Neural cell (in vitro differentiated cells): ENCODE measurements at regions not wholly inside any gene's neighbourhood (a gene's known extent, or its start where the extent isn't known, plus 50 kb on each side); places are given as distances from the start of the nearest gene placed in this dataset.

Experiments
- H2AFZ ChIP-seq: fragments of 200-600, 300-800 bp; sonication (generic), shearing (Covaris generic); 2 replicates; pipeline ENCODE4 v1.6.0; 2014; ENCODE audit warnings: low read depth, mild to moderate bottlenecking, antibody characterized with exemption, low read length, moderate library complexity
- H3F3A ChIP-seq: fragments of 200-600 bp; shearing (Covaris generic); 2 replicates; pipeline ENCODE4 v1.6.1; 2016; ENCODE audit warnings: mild to moderate bottlenecking, moderate library complexity, mixed read lengths, antibody characterized with exemption, low read length; ENCODE audit not compliant: insufficient read depth, poor library complexity, severe bottlenecking
- H3K27ac ChIP-seq: fragments of 200-600, 300-800 bp; sonication (generic), shearing (Covaris generic); 2 replicates; pipeline ENCODE4 v1.5.1; 2014; ENCODE audit warnings: mild to moderate bottlenecking, low read length, moderate library complexity
- H3K27me3 ChIP-seq: fragments of 300-800, 200-600 bp; sonication (generic), shearing (Covaris generic); 2 replicates; pipeline ENCODE4 v1.6.0; 2014; ENCODE audit warnings: mild to moderate bottlenecking, low read depth, low read length, moderate library complexity; ENCODE audit not compliant: insufficient read depth
- H3K36me3 ChIP-seq: fragments of 300-800, 200-600 bp; sonication (generic), shearing (Covaris generic); 2 replicates; pipeline ENCODE4 v1.5.1; 2014; ENCODE audit warnings: mild to moderate bottlenecking, antibody characterized with exemption, low read length, moderate library complexity; ENCODE audit not compliant: insufficient read depth
- H3K4me2 ChIP-seq: fragments of 300-800, 200-600 bp; sonication (generic), shearing (Covaris generic); 2 replicates; pipeline ENCODE4 v1.6.0; 2014; ENCODE audit warnings: mild to moderate bottlenecking, low read length
- H3K4me3 ChIP-seq: fragments of 300-800, 200-600 bp; sonication (generic), shearing (Covaris generic); 2 replicates; pipeline ENCODE4 v1.5.1; 2014; ENCODE audit warnings: mild to moderate bottlenecking, low read length, moderate library complexity
- H3K79me2 ChIP-seq: fragments of 200-600 bp; shearing (Covaris generic); replicated peaks from 2 replicates; pipeline ENCODE4 v1.6.0; 2014; ENCODE audit warnings: mild to moderate bottlenecking, low read length, moderate library complexity; ENCODE audit not compliant: insufficient read depth
- H3K9ac ChIP-seq: fragments of 300-800, 200-600 bp; sonication (generic), shearing (Covaris generic); 2 replicates; pipeline ENCODE4 v1.6.1; 2016; ENCODE audit warnings: mild to moderate bottlenecking, low read length, mixed read lengths
- H3K9me2 ChIP-seq: fragments of 200-600 bp; shearing (Covaris generic); 2 replicates; pipeline ENCODE4 v1.6.1; 2016; ENCODE audit warnings: mild to moderate bottlenecking, low read length, mixed read lengths; ENCODE audit not compliant: insufficient read depth
- H3K9me3 ChIP-seq: fragments of 200-600, 300-800 bp; sonication (generic), shearing (Covaris generic); 2 replicates; pipeline ENCODE4 v1.6.1; 2016; ENCODE audit warnings: mild to moderate bottlenecking, mixed run types, low read length, moderate library complexity, mixed read lengths
- H4K20me1 ChIP-seq: fragments of 200-600 bp; shearing (Covaris generic); 2 replicates; pipeline ENCODE4 v1.6.1; 2016; ENCODE audit warnings: mild to moderate bottlenecking, mixed run types; ENCODE audit not compliant: insufficient read depth
- EP300 ChIP-seq: fragments of 450-650 bp; conservative IDR thresholded peaks from 2 replicates; pipeline ENCODE4 v1.6.1; 2014; ENCODE audit warnings: antibody characterized with exemption, mild to moderate bottlenecking, moderate library complexity; ENCODE audit not compliant: poor library complexity, severe bottlenecking
- EZH2 ChIP-seq: fragments of 200-600, 300-800 bp; shearing (Covaris generic), sonication (generic); IDR thresholded peaks from 2 replicates; pipeline ENCODE4 v1.6.1; 2014; ENCODE audit warnings: antibody characterized with exemption, low read length, borderline replicate concordance, mild to moderate bottlenecking; ENCODE audit not compliant: insufficient read depth, poor library complexity, severe bottlenecking
- MXI1 ChIP-seq: fragments of 450-650 bp; conservative IDR thresholded peaks from 2 replicates; pipeline ENCODE4 v1.6.1; 2014; ENCODE audit warnings: antibody characterized with exemption, mild to moderate bottlenecking; ENCODE audit not compliant: poor library complexity, severe bottlenecking
- POLR2AphosphoS5 ChIP-seq: IDR thresholded peaks from 2 replicates; pipeline ENCODE4 v1.6.1; 2012
- RAD21 ChIP-seq: fragments of 450-650 bp; conservative IDR thresholded peaks from 2 replicates; pipeline ENCODE4 v1.6.1; 2014; ENCODE audit warnings: antibody characterized with exemption, mild to moderate bottlenecking, moderate library complexity
- SMC3 ChIP-seq: fragments of 450-650 bp; conservative IDR thresholded peaks from 2 replicates; pipeline ENCODE4 v1.6.1; 2014; ENCODE audit warnings: antibody characterized with exemption, mild to moderate bottlenecking, moderate library complexity; ENCODE audit not compliant: poor library complexity
- TAF1 ChIP-seq: IDR thresholded peaks from 2 replicates; pipeline ENCODE4 v1.6.1; 2012; ENCODE audit warnings: low read depth
- TF ChIP-seq, protein P1 (sequence below): fragments of 450-650 bp; IDR thresholded peaks from 2 replicates; pipeline ENCODE4 v1.5.1; 2014; ENCODE audit warnings: antibody characterized with exemption, mild to moderate bottlenecking, moderate library complexity; ENCODE audit not compliant: poor library complexity, severe bottlenecking
- TF ChIP-seq, protein P2 (sequence below): IDR thresholded peaks from 2 replicates; pipeline ENCODE4 v1.6.1; 2012; ENCODE audit warnings: borderline replicate concordance

GRCh38 chr15:95645791-95646338 lies 684.6 kb upstream of the NR2F2 start:
- H3K27ac ChIP-seq, result no peak overlapping the region
- no peak for TF ChIP-seq EZH2
- TF ChIP-seq, protein P1, sequence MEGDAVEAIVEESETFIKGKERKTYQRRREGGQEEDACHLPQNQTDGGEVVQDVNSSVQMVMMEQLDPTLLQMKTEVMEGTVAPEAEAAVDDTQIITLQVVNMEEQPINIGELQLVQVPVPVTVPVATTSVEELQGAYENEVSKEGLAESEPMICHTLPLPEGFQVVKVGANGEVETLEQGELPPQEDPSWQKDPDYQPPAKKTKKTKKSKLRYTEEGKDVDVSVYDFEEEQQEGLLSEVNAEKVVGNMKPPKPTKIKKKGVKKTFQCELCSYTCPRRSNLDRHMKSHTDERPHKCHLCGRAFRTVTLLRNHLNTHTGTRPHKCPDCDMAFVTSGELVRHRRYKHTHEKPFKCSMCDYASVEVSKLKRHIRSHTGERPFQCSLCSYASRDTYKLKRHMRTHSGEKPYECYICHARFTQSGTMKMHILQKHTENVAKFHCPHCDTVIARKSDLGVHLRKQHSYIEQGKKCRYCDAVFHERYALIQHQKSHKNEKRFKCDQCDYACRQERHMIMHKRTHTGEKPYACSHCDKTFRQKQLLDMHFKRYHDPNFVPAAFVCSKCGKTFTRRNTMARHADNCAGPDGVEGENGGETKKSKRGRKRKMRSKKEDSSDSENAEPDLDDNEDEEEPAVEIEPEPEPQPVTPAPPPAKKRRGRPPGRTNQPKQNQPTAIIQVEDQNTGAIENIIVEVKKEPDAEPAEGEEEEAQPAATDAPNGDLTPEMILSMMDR, result no peak
- H3K36me3 ChIP-seq, result no peaks in the 10 kb centered on the region
- no peak overlapping the region for H3K4me3 ChIP-seq
- no peak overlapping the region for H2AFZ ChIP-seq
- no peak overlapping the region for H3K9ac ChIP-seq
- no peak overlapping the region for H3K4me2 ChIP-seq
- H3K79me2 ChIP-seq, result no peaks in the 10 kb centered on the region
- no peaks in the 10 kb centered on the region for H3K9me3 ChIP-seq
- H3K9me2 ChIP-seq, result no peaks in the 10 kb centered on the region
- H4K20me1 ChIP-seq, result no peaks in the 10 kb centered on the region
- no peaks in the 10 kb centered on the region for H3F3A ChIP-seq
- no peaks in the 10 kb centered on the region for H3K27me3 ChIP-seq

GRCh38 chr15:95646484-95647273 lies 683.8 kb upstream of the NR2F2 start:
- H3K9ac ChIP-seq, result no peak overlapping the region
- no peaks in the 10 kb centered on the region for H3K36me3 ChIP-seq
- H3K4me3 ChIP-seq, result no peak overlapping the region
- TF ChIP-seq, protein P1, result no peak
- TF ChIP-seq EP300 (no peak), EZH2 (no peak), RAD21 (no peak), SMC3 (no peak), TAF1 (no peak), MXI1 (no peak), POLR2AphosphoS5 (no peak)
- TF ChIP-seq, protein P2, sequence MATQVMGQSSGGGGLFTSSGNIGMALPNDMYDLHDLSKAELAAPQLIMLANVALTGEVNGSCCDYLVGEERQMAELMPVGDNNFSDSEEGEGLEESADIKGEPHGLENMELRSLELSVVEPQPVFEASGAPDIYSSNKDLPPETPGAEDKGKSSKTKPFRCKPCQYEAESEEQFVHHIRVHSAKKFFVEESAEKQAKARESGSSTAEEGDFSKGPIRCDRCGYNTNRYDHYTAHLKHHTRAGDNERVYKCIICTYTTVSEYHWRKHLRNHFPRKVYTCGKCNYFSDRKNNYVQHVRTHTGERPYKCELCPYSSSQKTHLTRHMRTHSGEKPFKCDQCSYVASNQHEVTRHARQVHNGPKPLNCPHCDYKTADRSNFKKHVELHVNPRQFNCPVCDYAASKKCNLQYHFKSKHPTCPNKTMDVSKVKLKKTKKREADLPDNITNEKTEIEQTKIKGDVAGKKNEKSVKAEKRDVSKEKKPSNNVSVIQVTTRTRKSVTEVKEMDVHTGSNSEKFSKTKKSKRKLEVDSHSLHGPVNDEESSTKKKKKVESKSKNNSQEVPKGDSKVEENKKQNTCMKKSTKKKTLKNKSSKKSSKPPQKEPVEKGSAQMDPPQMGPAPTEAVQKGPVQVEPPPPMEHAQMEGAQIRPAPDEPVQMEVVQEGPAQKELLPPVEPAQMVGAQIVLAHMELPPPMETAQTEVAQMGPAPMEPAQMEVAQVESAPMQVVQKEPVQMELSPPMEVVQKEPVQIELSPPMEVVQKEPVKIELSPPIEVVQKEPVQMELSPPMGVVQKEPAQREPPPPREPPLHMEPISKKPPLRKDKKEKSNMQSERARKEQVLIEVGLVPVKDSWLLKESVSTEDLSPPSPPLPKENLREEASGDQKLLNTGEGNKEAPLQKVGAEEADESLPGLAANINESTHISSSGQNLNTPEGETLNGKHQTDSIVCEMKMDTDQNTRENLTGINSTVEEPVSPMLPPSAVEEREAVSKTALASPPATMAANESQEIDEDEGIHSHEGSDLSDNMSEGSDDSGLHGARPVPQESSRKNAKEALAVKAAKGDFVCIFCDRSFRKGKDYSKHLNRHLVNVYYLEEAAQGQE, result no peak
- H3K9me3 ChIP-seq, result no peaks in the 10 kb centered on the region
- no peaks in the 10 kb centered on the region for H3F3A ChIP-seq
- H3K27me3 ChIP-seq, result no peaks in the 10 kb centered on the region
- H3K4me2 ChIP-seq, result no peak overlapping the region
- no peak overlapping the region for H2AFZ ChIP-seq
- H4K20me1 ChIP-seq, result no peaks in the 10 kb centered on the region
- no peaks in the 10 kb centered on the region for H3K79me2 ChIP-seq
- H3K9me2 ChIP-seq, result no peaks in the 10 kb centered on the region
- no peak overlapping the region for H3K27ac ChIP-seq
